ENCODE measurements at regions not wholly inside any gene's neighbourhood (a gene's known extent, or its start where the extent isn't known, plus 50 kb on each side); places are given as distances from the start of the nearest gene placed in this dataset.

- TF ChIP-seq CHD7 (IDR thresholded peaks at IDR 0.05; ENCODE audit: insufficient replicate concordance, low read length) (no peak), TAF1 (IDR thresholded peaks at IDR 0.05; ENCODE audit: low read depth, low read length) (no peak), SIN3A (conservative IDR thresholded peaks at IDR 0.05 in 1 of 2, IDR thresholded peaks at IDR 0.05 in 1 of 2; ENCODE audit: low read depth in 1 of 2, low read length in 2 of 2) (no peak), TAF7 (optimal IDR thresholded peaks at IDR 0.05; ENCODE audit: borderline replicate concordance, low read depth, low read length) (no peak), TCF12 (IDR thresholded peaks at IDR 0.05; ENCODE audit: low read depth, low read length) (no peak), TBP (IDR thresholded peaks at IDR 0.05; ENCODE audit: low read depth, low read length) (no peak), JUN (IDR thresholded peaks at IDR 0.05; ENCODE audit: low read depth, low read length) (no peak), KDM1A (IDR thresholded peaks at IDR 0.05; ENCODE audit: borderline replicate concordance, low read length) (no peak), POLR2A (IDR thresholded peaks at IDR 0.05; ENCODE audit: control extremely low read depth in 1 of 2, low read depth in 2 of 2, low read length in 2 of 2) (no peak), SIX5 (IDR thresholded peaks at IDR 0.05; ENCODE audit: low read depth, low read length) (no peak), MAFK (IDR thresholded peaks at IDR 0.05; ENCODE audit: low read depth, low read length) (no peak), SRF (IDR thresholded peaks at IDR 0.05; ENCODE audit: low read depth, low read length) (no peak), KDM4A (IDR thresholded peaks at IDR 0.05; ENCODE audit: low read depth, low read length, severe bottlenecking) (no peak), ZNF274 (IDR thresholded peaks at IDR 0.05; ENCODE audit: borderline replicate concordance, extremely low read depth, low read length) (no peak)
Measured at GRCh38 chr12:126436041-126436440, 1370.8 kb downstream of the AACS start (continued).
